SK-N-MC (cell line): ENCODE measurements at regions not wholly inside any gene's neighbourhood (a gene's known extent, or its start where the extent isn't known, plus 50 kb on each side); places are given as distances from the start of the nearest gene placed in this dataset.

Experiments used
- EZH2 ChIP-seq: fragments of 200-600 bp; sonication (generic); IDR thresholded peaks from one replicate; pipeline ENCODE4 v1.6.1; 2017; ENCODE audit warnings: antibody characterized with exemption
- FOXP2 ChIP-seq: optimal IDR thresholded peaks from 2 replicates; pipeline ENCODE3; 2011; ENCODE audit warnings: mild to moderate bottlenecking, moderate library complexity; ENCODE audit not compliant: insufficient read depth; ENCODE audit errors: extremely low read length, control extremely low read depth
- POLR2AphosphoS5 ChIP-seq: IDR thresholded peaks from 2 replicates; pipeline ENCODE4 v1.6.1; 2012; ENCODE audit warnings: mild to moderate bottlenecking, low read depth, low read length, borderline replicate concordance

- TF ChIP-seq POLR2AphosphoS5 (no peak), EZH2 (no peak), FOXP2 (no peak)
Observed at GRCh38 chrX:39626749-39627148, 471.0 kb downstream of the BCOR start.
